ENCODE measurements at regions not wholly inside any gene's neighbourhood (a gene's known extent, or its start where the extent isn't known, plus 50 kb on each side); places are given as distances from the start of the nearest gene placed in this dataset.

GRCh38 chr7:9082203-9082602, 648.8 kb downstream of the NXPH1 start:
- Histone ChIP-seq H3K4me1 (no peaks in the 10 kb centered on the region), H3K9me3 (peaks cover 0 to 27% (median 0%) of the 10 kb centered on the region in 11 donors), H3K27me3 (no peaks in the 10 kb centered on the region), H3K27ac (no peak overlapping the region), H3K36me3 (no peaks in the 10 kb centered on the region), H3K4me3 (no peak overlapping the region)
- DNase-seq (no peak), ATAC-seq (no peak)
- 13 to 16% methylated on average over 2 of the region's 2 CpGs for WGBS, 2 donors
- intact Hi-C loops (cut with DNase I) = no loop called here
- no peak for TF ChIP-seq CTCF (IDR thresholded peaks at IDR 0.05)

- no peak for TF ChIP-seq CTCF (IDR thresholded peaks at IDR 0.05)
- Histone ChIP-seq H3K4me3 (no peak overlapping the region), H3K27ac (no peak overlapping the region), H3K27me3 (no peaks in the 10 kb centered on the region), H3K36me3 (no peaks in the 10 kb centered on the region), H3K9me3 (peaks cover 0 to 32% (median 0%) of the 10 kb centered on the region in 11 donors), H3K4me1 (no peaks in the 10 kb centered on the region)
- WGBS, 2 donors = 60 to 62% methylated on average over 5 of the region's 5 CpGs
- intact Hi-C loops (cut with DNase I) = no loop called here
- DNase-seq = no peak
- ATAC-seq = no peak
These were observed 650.4 kb downstream of the NXPH1 start for GRCh38 chr7:9083837-9084236.

GRCh38 chr7:9091282-9091681, 657.9 kb downstream of the NXPH1 start:
- intact Hi-C loops (cut with DNase I) = no loop called here
- no peak for TF ChIP-seq CTCF (IDR thresholded peaks at IDR 0.05)
- DNase-seq (no peak), ATAC-seq (no peak)
- no peaks in the 10 kb centered on the region for H3K4me1 ChIP-seq
- no peak overlapping the region for H3K4me3 ChIP-seq
- WGBS, 2 donors = 79 to 81% methylated on average over 3 of the region's 3 CpGs
- no peaks in the 10 kb centered on the region for H3K36me3 ChIP-seq
- H3K27ac ChIP-seq = no peak overlapping the region
- H3K9me3 ChIP-seq = peaks cover 0 to 39% (median 0%) of the 10 kb centered on the region in 11 donors
- H3K27me3 ChIP-seq = no peaks in the 10 kb centered on the region

GRCh38 chr7:9097565-9098060, 664.2 kb downstream of the NXPH1 start:
- intact Hi-C loops (cut with DNase I) = no loop called here
- Histone ChIP-seq H3K27ac (no peak overlapping the region), H3K36me3 (no peaks in the 10 kb centered on the region), H3K4me3 (no peak overlapping the region), H3K9me3 (peaks cover 0 to 49% (median 14%) of the 10 kb centered on the region in 11 donors), H3K27me3 (no peaks in the 10 kb centered on the region), H3K4me1 (no peaks in the 10 kb centered on the region)
- TF ChIP-seq CTCF (IDR thresholded peaks at IDR 0.05) = no peak
- DNase-seq (no peak), ATAC-seq (no peak)
- WGBS, 2 donors = 70 to 72% methylated on average over 2 of the region's 2 CpGs

Data from heart right ventricle (tissue), 16 donors.